ENCODE measurements at regions not wholly inside any gene's neighbourhood (a gene's known extent, or its start where the extent isn't known, plus 50 kb on each side); places are given as distances from the start of the nearest gene placed in this dataset.

- TF ChIP-seq, protein P1, sequence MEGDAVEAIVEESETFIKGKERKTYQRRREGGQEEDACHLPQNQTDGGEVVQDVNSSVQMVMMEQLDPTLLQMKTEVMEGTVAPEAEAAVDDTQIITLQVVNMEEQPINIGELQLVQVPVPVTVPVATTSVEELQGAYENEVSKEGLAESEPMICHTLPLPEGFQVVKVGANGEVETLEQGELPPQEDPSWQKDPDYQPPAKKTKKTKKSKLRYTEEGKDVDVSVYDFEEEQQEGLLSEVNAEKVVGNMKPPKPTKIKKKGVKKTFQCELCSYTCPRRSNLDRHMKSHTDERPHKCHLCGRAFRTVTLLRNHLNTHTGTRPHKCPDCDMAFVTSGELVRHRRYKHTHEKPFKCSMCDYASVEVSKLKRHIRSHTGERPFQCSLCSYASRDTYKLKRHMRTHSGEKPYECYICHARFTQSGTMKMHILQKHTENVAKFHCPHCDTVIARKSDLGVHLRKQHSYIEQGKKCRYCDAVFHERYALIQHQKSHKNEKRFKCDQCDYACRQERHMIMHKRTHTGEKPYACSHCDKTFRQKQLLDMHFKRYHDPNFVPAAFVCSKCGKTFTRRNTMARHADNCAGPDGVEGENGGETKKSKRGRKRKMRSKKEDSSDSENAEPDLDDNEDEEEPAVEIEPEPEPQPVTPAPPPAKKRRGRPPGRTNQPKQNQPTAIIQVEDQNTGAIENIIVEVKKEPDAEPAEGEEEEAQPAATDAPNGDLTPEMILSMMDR (IDR thresholded peaks at IDR 0.05; ENCODE audit: low read depth, low read length) = no peak
- TF ChIP-seq, protein P2, sequence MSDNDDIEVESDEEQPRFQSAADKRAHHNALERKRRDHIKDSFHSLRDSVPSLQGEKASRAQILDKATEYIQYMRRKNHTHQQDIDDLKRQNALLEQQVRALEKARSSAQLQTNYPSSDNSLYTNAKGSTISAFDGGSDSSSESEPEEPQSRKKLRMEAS (IDR thresholded peaks at IDR 0.05; ENCODE audit: low read depth, low read length) = no peak
- no peak for TF ChIP-seq POLR2A (IDR thresholded peaks at IDR 0.05; ENCODE audit: extremely low read depth, insufficient read length)
Observed at GRCh38 chr5:167694325-167695147, 596.9 kb upstream of the WWC1 start.

All from NB4 (cell line).